NT2/D1 (cell line): ENCODE measurements at regions not wholly inside any gene's neighbourhood (a gene's known extent, or its start where the extent isn't known, plus 50 kb on each side); places are given as distances from the start of the nearest gene placed in this dataset.
"Not testable (repeated sequence)": the region's sequence is repeated elsewhere in the genome, so short reads cannot be mapped to it uniquely, and the experiment has no call there.

Source experiments
- DNase-seq: peaks from one replicate; pipeline ENCODE4 v3.0.0-alpha.2; 2011; ENCODE audit warnings: low read depth, low spot score
- H3K27me3 ChIP-seq: 2 replicates; pipeline ENCODE4 v1.6.0; 2011; ENCODE audit warnings: mild to moderate bottlenecking; ENCODE audit not compliant: insufficient read length, insufficient read depth
- H3K36me3 ChIP-seq: 2 replicates; pipeline ENCODE4 v1.6.1; 2011; ENCODE audit warnings: mild to moderate bottlenecking, low read length, mixed read lengths; ENCODE audit not compliant: insufficient read depth, insufficient read length
- H3K4me1 ChIP-seq: 2 replicates; pipeline ENCODE4 v1.5.1; 2011; ENCODE audit not compliant: insufficient read depth, insufficient read length
- H3K4me3 ChIP-seq: 2 replicates; pipeline ENCODE4 v1.5.1; 2011; ENCODE audit warnings: low read depth; ENCODE audit not compliant: insufficient read length
- H3K9ac ChIP-seq: 2 replicates; pipeline ENCODE4 v1.6.0; 2011; ENCODE audit warnings: low read depth; ENCODE audit not compliant: insufficient read length
- H3K9me3 ChIP-seq: 2 replicates; pipeline ENCODE4 v1.5.1; 2011; ENCODE audit warnings: mild to moderate bottlenecking, low read length; ENCODE audit not compliant: insufficient read depth
- SUZ12 ChIP-seq: IDR thresholded peaks from 2 replicates; pipeline ENCODE4 v1.6.1; 2011; ENCODE audit not compliant: insufficient read length, insufficient read depth; ENCODE audit errors: extremely low read depth
- YY1 ChIP-seq: IDR thresholded peaks from 2 replicates; pipeline ENCODE4 v1.6.1; 2011; ENCODE audit not compliant: insufficient read length, insufficient read depth
- ZNF274 ChIP-seq: IDR thresholded peaks from 2 replicates; pipeline ENCODE4 v1.6.1; 2011; ENCODE audit warnings: mild to moderate bottlenecking, low read depth, low read length

DNA sequence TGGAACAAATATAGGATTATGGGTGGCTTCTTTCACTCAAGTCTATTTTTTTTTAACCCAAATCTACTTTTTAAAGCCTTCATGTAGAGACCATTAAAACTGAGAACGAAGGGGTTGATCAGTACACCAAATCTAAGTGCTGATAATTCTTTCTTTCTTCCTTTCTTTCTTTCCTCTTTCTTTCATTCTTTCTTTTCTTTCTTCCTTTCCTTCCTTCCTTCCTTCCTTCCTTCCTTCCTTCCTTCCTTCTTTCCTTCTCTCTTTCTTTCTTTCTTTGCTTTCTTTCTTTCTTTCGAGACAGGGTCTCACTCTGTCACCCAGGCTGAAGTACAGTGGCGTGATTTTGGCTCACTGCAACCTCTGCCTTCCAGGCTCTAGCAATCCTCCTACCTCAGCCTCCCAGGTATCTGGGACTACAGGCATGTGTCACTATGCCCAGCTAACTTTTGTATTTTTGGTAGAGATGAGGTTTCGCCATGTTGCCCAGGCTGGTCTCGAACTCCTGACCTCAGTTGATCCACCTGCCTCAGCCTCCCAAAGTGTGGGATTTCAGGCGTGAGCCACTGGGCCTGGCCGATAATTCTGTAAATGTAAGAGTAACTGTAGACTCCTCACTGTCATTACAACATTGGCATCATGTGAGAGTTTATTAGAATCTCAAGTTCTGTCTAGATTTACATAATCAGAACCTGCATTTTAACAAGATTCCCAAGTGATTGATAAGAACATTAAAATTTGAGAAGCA is 236.4 kb downstream of the TFEC start:
- H3K9me3 ChIP-seq, result no peaks in the 10 kb centered on the region; the same call in 1 of the 2 replicates
- H3K4me3 ChIP-seq, result no peak overlapping the region
- no peaks in the 10 kb centered on the region for H3K4me1 ChIP-seq
- no peak for TF ChIP-seq YY1
- TF ChIP-seq SUZ12, result no peak
- no peak for TF ChIP-seq ZNF274
- no peaks in the 10 kb centered on the region for H3K27me3 ChIP-seq
- no peak for DNase-seq
- no peaks in the 10 kb centered on the region for H3K36me3 ChIP-seq
- H3K9ac ChIP-seq, result no peak overlapping the region

DNA sequence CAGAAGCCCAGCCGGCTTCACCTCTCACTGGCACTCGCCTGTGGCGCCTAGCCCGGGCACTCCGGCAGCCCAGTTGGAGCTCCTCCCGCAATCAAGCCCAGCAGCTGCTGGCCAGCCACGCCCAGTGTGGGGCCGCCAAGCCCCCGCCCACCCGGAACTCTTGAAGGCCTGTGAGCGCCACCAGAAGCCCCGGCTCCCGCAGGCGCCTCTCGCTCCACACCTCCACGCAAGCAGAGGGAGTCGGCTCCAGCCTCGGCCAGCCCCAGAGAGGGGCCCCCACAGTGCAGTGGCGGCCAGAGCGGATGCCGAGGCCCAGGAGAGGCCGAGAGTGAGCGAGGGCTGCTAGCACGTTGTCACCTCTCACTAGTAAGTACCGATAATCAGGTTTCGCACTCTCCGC is 240.7 kb downstream of the TFEC start:
- no peaks in the 10 kb centered on the region for H3K36me3 ChIP-seq

GRCh38 chr7:115789473-115789872 is 241.1 kb downstream of the TFEC start:
- not testable (repeated sequence) for H3K36me3 ChIP-seq, DNase-seq, H3K4me1 ChIP-seq, H3K4me3 ChIP-seq, H3K9me3 ChIP-seq, H3K9ac ChIP-seq, H3K27me3 ChIP-seq

More for the DNA sequence above, 240.7 kb downstream of the TFEC start:
- H3K9ac ChIP-seq, result no peak overlapping the region
- H3K9me3 ChIP-seq, result no peaks in the 10 kb centered on the region; the same call in 1 of the 2 replicates
- no peak overlapping the region for H3K4me3 ChIP-seq
- no peaks in the 10 kb centered on the region for H3K27me3 ChIP-seq
- no peaks in the 10 kb centered on the region for H3K4me1 ChIP-seq
- no peak for TF ChIP-seq SUZ12
- TF ChIP-seq ZNF274, result no peak
- TF ChIP-seq YY1, result no peak
- DNase-seq, result no peak

DNA sequence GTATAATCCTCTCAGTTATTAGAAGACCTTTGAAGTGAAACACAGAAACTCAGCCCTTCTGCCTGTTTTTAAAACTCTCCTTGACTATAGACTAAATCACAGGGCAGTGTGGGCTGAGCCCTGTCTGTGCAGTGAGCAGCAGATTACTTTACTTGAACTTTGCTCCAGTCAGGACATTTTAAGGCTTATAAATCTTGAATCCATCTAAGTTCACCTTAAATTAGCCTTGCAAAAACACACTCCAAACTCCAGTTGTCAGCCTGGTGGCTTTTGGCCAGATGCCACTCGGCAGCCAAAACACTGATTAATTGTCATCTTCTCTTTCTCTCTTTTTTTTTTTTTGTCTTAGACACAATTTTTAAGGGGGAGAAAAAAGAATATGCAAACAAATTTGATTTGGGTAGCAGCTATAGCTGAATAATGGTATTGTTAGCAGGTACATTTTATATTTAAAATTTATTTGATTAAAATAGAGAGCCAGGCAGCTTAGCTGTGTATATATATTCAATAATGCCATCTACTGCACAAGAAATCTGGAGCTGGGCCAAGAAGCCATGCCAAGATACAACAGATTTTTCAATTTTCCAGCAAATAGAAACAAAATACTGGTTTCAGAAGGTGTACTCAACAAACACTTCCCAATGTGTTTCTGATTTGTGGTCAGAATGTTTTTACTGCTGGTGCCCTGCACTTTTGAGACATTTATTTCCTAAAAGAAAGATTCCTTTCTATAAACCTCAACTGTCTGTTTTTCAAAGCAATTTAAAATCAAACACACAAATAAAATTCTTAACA is 247.7 kb downstream of the TFEC start:
- no peak for TF ChIP-seq SUZ12
- no peak for TF ChIP-seq YY1
- no peak for TF ChIP-seq ZNF274
- H3K36me3 ChIP-seq, result no peaks in the 10 kb centered on the region
- no peak overlapping the region for H3K4me3 ChIP-seq
- DNase-seq, result no peak
- H3K9ac ChIP-seq, result no peak overlapping the region
- no peaks in the 10 kb centered on the region for H3K9me3 ChIP-seq
- H3K4me1 ChIP-seq, result no peaks in the 10 kb centered on the region
- no peaks in the 10 kb centered on the region for H3K27me3 ChIP-seq

DNA sequence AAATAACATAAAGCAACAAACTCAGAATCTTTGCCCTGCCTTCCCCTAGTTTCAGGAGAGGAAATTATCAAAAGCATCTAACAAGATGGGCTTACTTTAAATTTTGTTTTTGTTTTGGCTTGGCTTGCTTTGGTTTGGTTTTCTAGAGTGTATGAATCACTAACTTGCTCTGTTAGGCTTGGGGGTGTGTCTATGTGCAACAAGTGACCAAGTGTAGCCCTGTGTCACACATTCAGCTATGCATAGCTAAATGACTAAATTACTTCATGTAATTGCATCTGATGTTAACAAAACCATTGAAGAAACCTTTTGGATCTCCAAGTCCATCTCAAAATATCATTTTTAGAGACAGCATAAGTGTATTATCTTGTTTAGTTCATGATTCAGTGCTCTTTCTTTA is 251.0 kb downstream of the TFEC start:
- H3K27me3 ChIP-seq, result no peaks in the 10 kb centered on the region
- no peak overlapping the region for H3K9ac ChIP-seq
- H3K9me3 ChIP-seq, result no peaks in the 10 kb centered on the region
- H3K36me3 ChIP-seq, result no peaks in the 10 kb centered on the region
- no peak for TF ChIP-seq SUZ12
- no peak for TF ChIP-seq YY1
- no peak for TF ChIP-seq ZNF274
- H3K4me3 ChIP-seq, result no peak overlapping the region
- no peak for DNase-seq
- no peaks in the 10 kb centered on the region for H3K4me1 ChIP-seq

GRCh38 chr7:115775981-115776380 is 254.6 kb downstream of the TFEC start:
- DNase-seq, result no peak
- TF ChIP-seq YY1, result no peak
- no peak for TF ChIP-seq ZNF274
- TF ChIP-seq SUZ12, result no peak

DNA sequence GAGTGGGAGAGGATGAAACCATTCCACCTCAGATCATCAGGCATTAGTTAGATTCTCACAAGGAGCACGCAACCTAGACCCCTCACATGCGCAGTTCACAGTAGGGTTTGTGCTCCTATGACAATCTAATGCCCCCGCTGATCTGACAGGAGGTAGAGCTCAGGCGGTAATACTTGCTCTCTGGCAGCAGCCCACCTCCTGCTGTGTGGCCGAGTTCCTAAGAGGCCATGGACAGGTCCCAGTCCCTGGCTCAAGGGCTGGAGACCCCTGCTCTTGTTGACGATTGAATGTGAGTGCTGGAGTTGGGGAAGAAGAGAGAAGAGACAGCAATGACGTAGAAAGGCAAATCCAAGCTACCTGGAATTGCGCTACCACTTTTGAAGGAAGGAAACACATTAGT is 267.2 kb downstream of the TFEC start:
- Histone ChIP-seq H3K4me1 (no peaks in the 10 kb centered on the region), H3K9me3 (no peaks in the 10 kb centered on the region), H3K27me3 (no peaks in the 10 kb centered on the region), H3K4me3 (no peak overlapping the region), H3K9ac (no peak overlapping the region), H3K36me3 (no peaks in the 10 kb centered on the region)
- no peak for DNase-seq
- TF ChIP-seq YY1 (no peak), ZNF274 (no peak), SUZ12 (no peak)

More at GRCh38 chr7:115775981-115776380, 254.6 kb downstream of the TFEC start:
- Histone ChIP-seq H3K9ac (no peak overlapping the region), H3K4me1 (no peaks in the 10 kb centered on the region), H3K36me3 (no peaks in the 10 kb centered on the region), H3K27me3 (no peaks in the 10 kb centered on the region), H3K9me3 (no peaks in the 10 kb centered on the region), H3K4me3 (no peak overlapping the region)

GRCh38 chr7:115758025-115758424 is 272.5 kb downstream of the TFEC start:
- H3K9ac ChIP-seq, result no peak overlapping the region
- TF ChIP-seq YY1 (no peak), ZNF274 (no peak), SUZ12 (no peak)
- H3K36me3 ChIP-seq, result no peaks in the 10 kb centered on the region
- no peaks in the 10 kb centered on the region for H3K9me3 ChIP-seq
- no peaks in the 10 kb centered on the region for H3K27me3 ChIP-seq
- H3K4me1 ChIP-seq, result no peaks in the 10 kb centered on the region
- H3K4me3 ChIP-seq, result no peak overlapping the region
- DNase-seq, result no peak
